Kidney (tissue), 13 donors: ENCODE measurements at regions not wholly inside any gene's neighbourhood (a gene's known extent, or its start where the extent isn't known, plus 50 kb on each side); places are given as distances from the start of the nearest gene placed in this dataset.
A peak's percentile ranks its signal among the peaks of the same experiment; 100 is the strongest.

Experiments
- DNase-seq, 5 donors: peaks; one replicate each; pipeline ENCODE4 v3.0.0-alpha.2; 2013 to 2020
- FAIRE-seq: peaks from 2 replicates; lab custom pipeline; 2012; peaks lifted over from hg19 to GRCh38; lab: Jason Lieb, UNC
- H3K27ac ChIP-seq, 2 donors: one replicate each; pipeline ENCODE4 v1.7.0; 2013; ENCODE audit warnings: low read depth in 2 of 2, low read length in 2 of 2, inconsistent platforms in 1 of 2
- H3K27me3 ChIP-seq: one replicate; pipeline ENCODE4 v1.7.1; 2013; ENCODE audit warnings: low read length, inconsistent platforms; ENCODE audit not compliant: control insufficient read depth, insufficient read depth
- H3K36me3 ChIP-seq, 3 donors: one replicate each; pipeline versions ENCODE4 v1.7.0 to v1.7.1; 2013; ENCODE audit warnings: low read length in 3 of 3, control low read depth in 1 of 3, inconsistent platforms in 1 of 3; ENCODE audit not compliant: insufficient read depth in 3 of 3, control insufficient read depth in 2 of 3
- H3K4me1 ChIP-seq, 3 donors: one replicate each; pipeline versions ENCODE4 v1.7.0 to v1.7.1; 2013; ENCODE audit warnings: low read length in 3 of 3, inconsistent platforms in 1 of 3, low read depth in 1 of 3; ENCODE audit not compliant: control insufficient read depth in 2 of 3, insufficient read depth in 2 of 3
- H3K4me3 ChIP-seq, 3 donors: one replicate each; pipeline versions ENCODE4 v1.7.0 to v1.8.1; 2013; ENCODE audit warnings: low read length in 3 of 3, control low read depth in 1 of 3, inconsistent platforms in 1 of 3
- H3K9ac ChIP-seq, 3 donors: one replicate each; pipeline versions ENCODE4 v1.7.0 to v1.7.1; 2013; ENCODE audit warnings: low read length in 3 of 3, control low read depth in 1 of 3, inconsistent platforms in 1 of 3
- H3K9me3 ChIP-seq, 3 donors: one replicate each; pipeline versions ENCODE4 v1.7.0 to v1.7.1; 2013; ENCODE audit warnings: low read length in 3 of 3, control low read depth in 1 of 3, inconsistent platforms in 1 of 3; ENCODE audit not compliant: control insufficient read depth in 2 of 3, insufficient read depth in 1 of 3
- intact Hi-C: fragments of 100-400 bp; cut with DNase I; formaldehyde crosslinking; loops from one replicate; pipeline ENCODE4 v1.11.1; 2022
- TF ChIP-seq, protein P1 (sequence below): IDR thresholded peaks from 3 replicates; pipeline ENCODE4 v1.5.1; 2012; ENCODE audit warnings: mild to moderate bottlenecking, moderate library complexity, borderline replicate concordance; ENCODE audit not compliant: insufficient read depth; ENCODE audit errors: extremely low read depth
- donor health status: control.
- donor health status: control.
- donor health status: control.
- donor health status: control.
- donor health status: control.
- donor health status: DM: yes; HTN: yes; CAD: no.
- donor health status: Normal renal cell carcinoma (clear cell type).

DNA sequence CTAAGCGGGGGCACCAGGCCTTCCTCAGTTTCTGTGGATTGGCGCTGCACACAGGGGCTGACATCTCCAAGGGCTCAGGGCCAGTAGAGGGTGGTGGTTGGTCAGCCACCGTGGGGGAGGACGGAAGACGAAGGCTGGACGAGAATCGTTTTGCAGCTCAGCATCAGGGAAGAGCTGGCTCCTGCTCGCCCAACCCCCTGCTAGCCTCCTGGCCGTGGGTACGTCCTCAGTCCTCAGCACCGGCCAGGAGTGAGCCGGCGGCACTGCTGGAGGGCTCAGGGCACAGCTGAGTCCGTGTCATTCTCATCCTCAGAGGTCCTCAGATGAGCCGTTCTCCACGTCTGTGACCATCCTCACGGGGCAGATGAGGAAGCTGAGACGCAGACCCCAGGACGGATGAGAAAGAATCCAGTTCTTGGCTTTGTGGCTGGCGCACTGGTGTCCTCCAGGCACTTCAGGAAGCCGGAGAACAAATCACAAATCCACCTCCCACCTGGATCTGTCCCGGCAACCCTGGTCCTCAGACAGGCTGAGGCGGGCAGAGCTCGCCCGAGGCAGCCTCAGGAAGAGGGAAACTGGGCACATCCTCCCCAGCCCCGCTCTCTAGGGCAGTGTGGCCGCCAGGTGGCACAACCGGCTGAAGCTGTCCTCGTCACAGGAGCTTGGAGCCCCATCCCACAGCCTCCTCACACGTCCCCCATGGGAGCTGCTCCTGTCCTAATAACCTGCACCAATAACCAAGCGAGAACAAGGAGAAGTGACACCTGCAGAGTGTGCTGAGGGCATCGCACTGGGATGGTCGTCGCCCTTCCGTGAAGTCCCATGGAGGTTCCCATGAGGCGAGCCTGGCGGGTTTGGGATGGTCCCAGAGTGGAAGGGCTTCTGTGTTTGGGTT lies 393.7 kb downstream of the BRD1 start:
- Histone ChIP-seq H3K4me1 (no peaks in the 10 kb centered on the region), H3K36me3 (no peaks in the 10 kb centered on the region), H3K9ac (no peak overlapping the region), H3K4me3 (no peak overlapping the region), H3K27me3 (no peaks in the 10 kb centered on the region), H3K9me3 (no peaks in the 10 kb centered on the region), H3K27ac (no peak overlapping the region)
- TF ChIP-seq, protein P1, sequence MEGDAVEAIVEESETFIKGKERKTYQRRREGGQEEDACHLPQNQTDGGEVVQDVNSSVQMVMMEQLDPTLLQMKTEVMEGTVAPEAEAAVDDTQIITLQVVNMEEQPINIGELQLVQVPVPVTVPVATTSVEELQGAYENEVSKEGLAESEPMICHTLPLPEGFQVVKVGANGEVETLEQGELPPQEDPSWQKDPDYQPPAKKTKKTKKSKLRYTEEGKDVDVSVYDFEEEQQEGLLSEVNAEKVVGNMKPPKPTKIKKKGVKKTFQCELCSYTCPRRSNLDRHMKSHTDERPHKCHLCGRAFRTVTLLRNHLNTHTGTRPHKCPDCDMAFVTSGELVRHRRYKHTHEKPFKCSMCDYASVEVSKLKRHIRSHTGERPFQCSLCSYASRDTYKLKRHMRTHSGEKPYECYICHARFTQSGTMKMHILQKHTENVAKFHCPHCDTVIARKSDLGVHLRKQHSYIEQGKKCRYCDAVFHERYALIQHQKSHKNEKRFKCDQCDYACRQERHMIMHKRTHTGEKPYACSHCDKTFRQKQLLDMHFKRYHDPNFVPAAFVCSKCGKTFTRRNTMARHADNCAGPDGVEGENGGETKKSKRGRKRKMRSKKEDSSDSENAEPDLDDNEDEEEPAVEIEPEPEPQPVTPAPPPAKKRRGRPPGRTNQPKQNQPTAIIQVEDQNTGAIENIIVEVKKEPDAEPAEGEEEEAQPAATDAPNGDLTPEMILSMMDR, result no peak
- DNase-seq, result peak in 2 of 5 donors; percentile 35 to 54
- intact Hi-C loops, result no loop called here
- FAIRE-seq, result no peak

DNA sequence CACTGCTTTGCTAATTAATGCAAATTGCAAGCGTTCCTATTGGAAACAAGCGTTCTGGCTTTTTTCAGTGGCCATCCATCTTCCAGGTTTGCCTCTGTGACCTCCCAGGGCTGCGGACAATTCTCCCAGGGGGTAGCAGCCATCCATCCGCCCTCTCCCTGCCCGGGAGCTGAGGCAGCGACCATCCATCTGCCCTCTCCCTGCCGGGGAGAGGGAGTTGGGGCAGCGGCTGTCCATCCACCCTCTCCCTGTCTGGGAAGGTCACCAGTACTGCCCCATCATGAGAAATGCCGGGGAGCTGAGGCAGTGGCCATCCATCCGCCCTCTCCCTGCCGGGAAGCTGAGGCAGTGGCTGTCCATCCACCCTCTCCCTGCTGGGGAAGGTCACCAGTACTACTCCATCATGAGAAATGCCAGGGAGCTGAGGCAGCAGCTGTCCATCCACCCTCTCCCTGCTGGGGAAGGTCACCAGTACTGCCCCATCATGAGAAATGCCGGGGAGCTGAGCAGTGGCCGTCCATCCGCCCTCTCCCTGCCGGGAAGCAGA lies 394.7 kb downstream of the BRD1 start:
- no peak overlapping the region for H3K27ac ChIP-seq
- peak in 2 of 5 donors; percentile 8 to 23 for DNase-seq
- no peaks in the 10 kb centered on the region for H3K36me3 ChIP-seq
- TF ChIP-seq, protein P1, result no peak
- H3K4me1 ChIP-seq, result no peaks in the 10 kb centered on the region
- H3K9me3 ChIP-seq, result no peaks in the 10 kb centered on the region
- intact Hi-C loops, result no loop called here
- H3K27me3 ChIP-seq, result no peaks in the 10 kb centered on the region
- no peak overlapping the region for H3K9ac ChIP-seq
- H3K4me3 ChIP-seq, result no peak overlapping the region
- no peak for FAIRE-seq

DNA sequence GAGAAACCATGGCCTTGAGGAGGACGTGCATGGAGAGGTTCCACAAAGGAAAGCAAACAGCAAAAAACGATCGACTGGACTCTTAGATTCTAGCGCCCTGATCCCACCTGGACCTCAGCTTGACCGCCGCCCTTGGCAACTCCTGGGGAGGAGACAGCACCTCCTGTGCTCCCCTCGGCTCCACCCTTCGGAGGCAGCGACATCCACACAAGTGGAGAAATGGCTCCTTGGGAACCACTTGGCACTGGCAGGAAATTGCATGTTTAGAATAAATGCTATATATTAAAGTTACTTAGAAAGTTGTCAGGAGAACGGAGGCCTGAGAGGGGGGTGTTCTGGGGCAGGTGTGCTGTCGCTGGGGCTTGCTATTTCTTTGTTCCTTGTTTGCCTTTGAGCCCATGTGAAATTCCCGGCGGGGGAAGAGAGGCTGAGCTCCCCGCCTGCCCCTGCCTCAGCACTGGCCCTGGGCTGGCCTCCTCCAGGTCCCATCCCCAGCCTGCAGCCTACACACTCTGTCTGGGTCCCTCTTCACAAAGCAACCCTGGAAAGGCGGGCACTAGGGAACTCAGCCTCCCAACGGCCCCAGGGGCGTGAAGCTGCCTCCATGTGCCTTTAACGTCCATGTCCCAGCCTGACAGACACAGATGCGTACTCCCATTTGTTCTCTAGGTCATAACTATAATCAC lies 395.3 kb downstream of the BRD1 start:
- no peak overlapping the region for H3K4me3 ChIP-seq
- no peak for FAIRE-seq
- TF ChIP-seq, protein P1, result no peak
- H3K9ac ChIP-seq, result no peak overlapping the region
- peak in 1 of 5 donors; percentile 22 for DNase-seq
- no peaks in the 10 kb centered on the region for H3K4me1 ChIP-seq
- no peaks in the 10 kb centered on the region for H3K36me3 ChIP-seq
- H3K27me3 ChIP-seq, result no peaks in the 10 kb centered on the region
- intact Hi-C loops, result no loop called here
- H3K27ac ChIP-seq, result no peak overlapping the region
- H3K9me3 ChIP-seq, result no peaks in the 10 kb centered on the region
